ENCODE measurements at regions not wholly inside any gene's neighbourhood (a gene's known extent, or its start where the extent isn't known, plus 50 kb on each side); places are given as distances from the start of the nearest gene placed in this dataset.

DNA sequence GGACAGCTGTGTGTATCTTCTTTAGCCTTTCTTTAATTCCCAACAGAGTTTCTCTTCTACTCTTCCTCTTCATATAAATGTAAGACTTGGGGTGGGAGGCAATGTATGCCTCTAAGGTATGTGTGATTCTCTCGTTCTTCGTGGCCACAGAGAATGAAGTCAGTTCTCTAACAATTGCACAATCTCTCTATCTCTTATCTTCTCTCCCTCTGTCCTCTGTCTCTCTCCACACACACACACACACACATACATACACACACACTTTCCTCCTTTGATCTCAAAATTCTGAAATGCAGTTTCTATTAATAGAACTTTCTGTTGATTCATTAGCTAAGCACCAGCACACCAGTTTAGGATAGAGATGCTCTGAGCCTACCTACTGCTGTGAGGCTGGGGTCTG, 615.7 kb upstream of the SALL1 start:
- peaks cover 0 to 4% of the 10 kb centered on the region in 2 experiments; a peak in 2 of 4 replicates for H3K9me3 ChIP-seq (ENCODE audit: control insufficient read depth in 1 of 2, insufficient read depth in 1 of 2, low read depth in 1 of 2, low read length in 2 of 2)
- ChIA-PET RAD21 (ENCODE audit: low non-redundant PET in 1 of 2, low total read pairs in 2 of 2, uncharacterized antibody in 2 of 2, unreplicated experiment in 2 of 2) (no interaction called here), CTCF (no interaction called here), POLR2A (no interaction called here)
- no peaks in the 10 kb centered on the region for H3K9me2 ChIP-seq (ENCODE audit: insufficient read depth)
- ATAC-seq (no peak), DNase-seq (ENCODE audit: low read depth, low spot score) (no peak)
- no peak overlapping the region for H3K4me2 ChIP-seq (ENCODE audit: low read length)
- H3K79me2 ChIP-seq (ENCODE audit: insufficient read depth, low read length), result no peaks in the 10 kb centered on the region
- H3K4me1 ChIP-seq (ENCODE audit: control insufficient read depth in 1 of 2, insufficient read depth in 2 of 2, low read length in 2 of 2), result no peaks in the 10 kb centered on the region
- H3K9ac ChIP-seq (ENCODE audit: low read length), result no peak overlapping the region
- H3K27me3 ChIP-seq (ENCODE audit: insufficient read depth, low read length), result no peaks in the 10 kb centered on the region
- H3K36me3 ChIP-seq (ENCODE audit: control insufficient read depth in 1 of 2, insufficient read depth in 2 of 2, low read length in 2 of 2), result no peaks in the 10 kb centered on the region
- no peak overlapping the region for H2AFZ ChIP-seq (ENCODE audit: low read depth, low read length, poor library complexity, severe bottlenecking)
- H3K27ac ChIP-seq (ENCODE audit: low read depth, low read length), result no peak overlapping the region
- intact Hi-C loops (cut with micrococcal nuclease), result no loop called here
- TF ChIP-seq TCF7L2 (IDR thresholded peaks at IDR 0.05; ENCODE audit: borderline replicate concordance, extremely low read depth, insufficient read depth, insufficient read length), result no peak
- TF ChIP-seq, protein P1, sequence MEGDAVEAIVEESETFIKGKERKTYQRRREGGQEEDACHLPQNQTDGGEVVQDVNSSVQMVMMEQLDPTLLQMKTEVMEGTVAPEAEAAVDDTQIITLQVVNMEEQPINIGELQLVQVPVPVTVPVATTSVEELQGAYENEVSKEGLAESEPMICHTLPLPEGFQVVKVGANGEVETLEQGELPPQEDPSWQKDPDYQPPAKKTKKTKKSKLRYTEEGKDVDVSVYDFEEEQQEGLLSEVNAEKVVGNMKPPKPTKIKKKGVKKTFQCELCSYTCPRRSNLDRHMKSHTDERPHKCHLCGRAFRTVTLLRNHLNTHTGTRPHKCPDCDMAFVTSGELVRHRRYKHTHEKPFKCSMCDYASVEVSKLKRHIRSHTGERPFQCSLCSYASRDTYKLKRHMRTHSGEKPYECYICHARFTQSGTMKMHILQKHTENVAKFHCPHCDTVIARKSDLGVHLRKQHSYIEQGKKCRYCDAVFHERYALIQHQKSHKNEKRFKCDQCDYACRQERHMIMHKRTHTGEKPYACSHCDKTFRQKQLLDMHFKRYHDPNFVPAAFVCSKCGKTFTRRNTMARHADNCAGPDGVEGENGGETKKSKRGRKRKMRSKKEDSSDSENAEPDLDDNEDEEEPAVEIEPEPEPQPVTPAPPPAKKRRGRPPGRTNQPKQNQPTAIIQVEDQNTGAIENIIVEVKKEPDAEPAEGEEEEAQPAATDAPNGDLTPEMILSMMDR (IDR thresholded peaks at IDR 0.05 in 2 of 3, conservative IDR thresholded peaks at IDR 0.05 in 1 of 3; ENCODE audit: borderline replicate concordance in 1 of 3, insufficient read depth in 1 of 3, low read depth in 2 of 3, low read length in 2 of 3), result no peak
- TF ChIP-seq EGR1 (IDR thresholded peaks at IDR 0.05; ENCODE audit: low read depth), result no peak
- TF ChIP-seq SRF (IDR thresholded peaks at IDR 0.05; ENCODE audit: low read depth), result no peak
- no peak for TF ChIP-seq EZH2 (IDR thresholded peaks at IDR 0.05)
- TF ChIP-seq CEBPB (IDR thresholded peaks at IDR 0.05; ENCODE audit: low read depth), result no peak
- no peak for TF ChIP-seq JUND (IDR thresholded peaks at IDR 0.05)
- TF ChIP-seq SIN3A (IDR thresholded peaks at IDR 0.05; ENCODE audit: low read depth), result no peak
- no peak overlapping the region for H3K4me3 ChIP-seq (replicated peaks in 1 of 2; ENCODE audit: low read depth in 1 of 2, low read length in 2 of 2)
- H4K20me1 ChIP-seq (ENCODE audit: insufficient read depth), result no peaks in the 10 kb centered on the region
- BruUV-seq (replicated peaks), result no TSS peak

DNA sequence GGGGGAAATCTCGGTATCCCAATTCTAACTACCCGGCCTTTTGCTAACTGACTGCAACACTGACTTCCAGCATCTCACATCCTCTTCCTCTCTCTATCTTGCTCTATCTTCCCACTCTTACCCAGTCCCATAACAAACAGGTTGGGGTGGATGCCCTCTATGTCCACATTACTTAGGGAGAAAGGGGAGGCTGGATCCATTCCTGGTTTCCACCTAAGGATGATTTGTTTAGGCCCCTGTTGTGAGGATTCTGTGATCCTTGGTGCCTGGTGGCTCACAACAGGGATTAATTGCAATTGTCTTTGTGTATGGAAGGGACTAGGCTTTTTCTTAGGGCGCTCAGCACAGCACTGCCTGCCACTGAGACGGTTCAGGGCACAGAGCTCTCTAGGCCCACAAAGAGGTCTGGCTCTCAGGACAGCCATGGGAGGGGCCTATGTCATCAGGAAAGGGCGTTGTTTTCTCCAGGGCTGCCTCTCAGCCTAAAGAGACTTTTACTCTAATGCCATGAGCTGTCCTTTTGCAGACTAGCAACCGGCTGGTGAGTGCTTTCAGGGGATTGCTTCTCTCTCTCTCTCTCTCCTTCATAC, 612.1 kb upstream of the SALL1 start:
- ATAC-seq (no peak), DNase-seq (ENCODE audit: low read depth, low spot score) (no peak)
- Histone ChIP-seq H3K9me3 (ENCODE audit: control insufficient read depth in 1 of 2, insufficient read depth in 1 of 2, low read depth in 1 of 2, low read length in 2 of 2) (peaks cover 0 to 7% of the 10 kb centered on the region in 2 experiments; a peak in 1 of 4 replicates), H4K20me1 (ENCODE audit: insufficient read depth) (no peaks in the 10 kb centered on the region), H3K9ac (ENCODE audit: low read length) (no peak overlapping the region), H3K9me2 (ENCODE audit: insufficient read depth) (no peaks in the 10 kb centered on the region), H3K27ac (ENCODE audit: low read depth, low read length) (no peak overlapping the region), H3K27me3 (ENCODE audit: insufficient read depth, low read length) (no peaks in the 10 kb centered on the region), H3K79me2 (ENCODE audit: insufficient read depth, low read length) (no peaks in the 10 kb centered on the region), H3K4me1 (ENCODE audit: control insufficient read depth in 1 of 2, insufficient read depth in 2 of 2, low read length in 2 of 2) (no peaks in the 10 kb centered on the region), H3K4me3 (replicated peaks in 1 of 2; ENCODE audit: low read depth in 1 of 2, low read length in 2 of 2) (no peak overlapping the region), H2AFZ (ENCODE audit: low read depth, low read length, poor library complexity, severe bottlenecking) (no peak overlapping the region), H3K4me2 (ENCODE audit: low read length) (no peak overlapping the region), H3K36me3 (ENCODE audit: control insufficient read depth in 1 of 2, insufficient read depth in 2 of 2, low read length in 2 of 2) (no peaks in the 10 kb centered on the region)
- intact Hi-C loops (cut with micrococcal nuclease), result no loop called here
- TF ChIP-seq CBX3 (IDR thresholded peaks at IDR 0.05; ENCODE audit: low read depth), result no peak
- TF ChIP-seq, protein P2, sequence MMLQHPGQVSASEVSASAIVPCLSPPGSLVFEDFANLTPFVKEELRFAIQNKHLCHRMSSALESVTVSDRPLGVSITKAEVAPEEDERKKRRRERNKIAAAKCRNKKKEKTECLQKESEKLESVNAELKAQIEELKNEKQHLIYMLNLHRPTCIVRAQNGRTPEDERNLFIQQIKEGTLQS (IDR thresholded peaks at IDR 0.05), result no peak
- TF ChIP-seq EZH2phosphoT487 (IDR thresholded peaks at IDR 0.05; ENCODE audit: borderline replicate concordance), result no peak
- TF ChIP-seq CEBPB (IDR thresholded peaks at IDR 0.05; ENCODE audit: low read depth), result no peak
- no peak for TF ChIP-seq RAD21 (IDR thresholded peaks at IDR 0.05; ENCODE audit: low read depth)
- TF ChIP-seq EZH2 (IDR thresholded peaks at IDR 0.05), result no peak
- CTCF ChIA-PET, result no interaction called here
- POLR2A ChIA-PET, result no interaction called here
- BruUV-seq (replicated peaks), result no TSS peak
- RAD21 ChIA-PET (ENCODE audit: low non-redundant PET in 1 of 2, low total read pairs in 2 of 2, uncharacterized antibody in 2 of 2, unreplicated experiment in 2 of 2), result no interaction called here
